GM21825 (cell line): ENCODE measurements at regions not wholly inside any gene's neighbourhood (a gene's known extent, or its start where the extent isn't known, plus 50 kb on each side); places are given as distances from the start of the nearest gene placed in this dataset.

Source experiments
- ATAC-seq: cut with Tn5 transposase; IDR thresholded peaks from one replicate; pipeline ENCODE4 v1.9.1; 2021; ENCODE audit warnings: mild to moderate bottlenecking, moderate library complexity; ENCODE audit not compliant: unreplicated experiment

DNA sequence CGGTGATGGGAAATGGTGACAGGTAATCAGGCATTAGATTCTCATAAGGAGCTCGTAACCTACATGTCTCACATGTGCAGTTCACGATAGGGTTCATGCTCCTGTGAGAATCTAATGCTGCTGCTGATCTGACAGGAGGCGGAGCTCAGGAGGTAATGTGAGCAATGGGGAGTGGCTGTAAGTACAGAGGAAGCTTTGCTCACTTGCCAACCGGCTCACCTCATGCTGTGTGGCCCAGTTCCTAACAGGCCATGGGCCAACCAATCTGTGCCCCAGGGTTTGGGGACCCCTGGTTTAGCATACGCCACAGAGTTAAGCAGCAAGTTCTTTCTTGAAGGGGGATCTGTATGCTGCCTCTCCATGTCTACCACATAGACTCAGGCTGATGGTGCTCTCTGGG is 133.1 kb downstream of the IQUB start:
- no peak for ATAC-seq

DNA sequence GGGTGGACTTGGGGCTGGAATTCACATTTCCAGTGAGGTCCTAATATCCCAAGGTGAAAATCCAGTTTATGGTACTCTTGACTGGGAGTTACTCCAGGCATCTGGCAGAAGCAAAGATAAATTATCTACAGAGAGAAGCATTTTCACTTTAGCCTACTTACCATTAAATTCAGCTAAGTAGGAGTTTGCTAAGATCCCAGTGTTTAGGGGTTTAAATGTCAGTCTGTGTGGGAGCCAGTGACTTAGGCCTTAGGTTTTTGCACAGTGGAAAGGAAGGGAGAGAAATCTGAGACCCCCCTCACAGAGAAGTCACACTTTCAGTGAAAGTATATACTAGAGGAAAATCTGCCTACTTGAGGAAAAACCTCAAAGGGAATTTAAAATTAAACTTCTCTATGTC is 134.2 kb downstream of the IQUB start:
- no peak for ATAC-seq

DNA sequence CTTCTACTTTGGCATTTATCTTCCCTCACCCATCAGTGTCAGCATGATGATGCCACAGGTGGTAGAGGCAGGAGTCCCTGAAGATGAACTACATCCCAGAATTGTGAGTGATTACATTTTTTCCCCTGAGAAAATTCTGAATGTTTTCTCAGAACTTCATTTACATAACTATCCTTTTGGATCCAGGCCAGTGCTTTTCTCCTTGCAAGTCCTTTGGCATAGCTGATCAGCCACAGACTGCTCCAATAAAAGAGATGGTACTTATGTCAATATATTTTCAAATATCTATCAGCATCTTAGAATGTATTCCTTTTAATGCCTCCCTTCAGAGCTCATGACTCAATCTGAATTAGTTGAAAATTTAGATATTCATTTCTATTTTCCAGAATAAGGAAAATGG is 135.5 kb downstream of the IQUB start:
- ATAC-seq: no peak

DNA sequence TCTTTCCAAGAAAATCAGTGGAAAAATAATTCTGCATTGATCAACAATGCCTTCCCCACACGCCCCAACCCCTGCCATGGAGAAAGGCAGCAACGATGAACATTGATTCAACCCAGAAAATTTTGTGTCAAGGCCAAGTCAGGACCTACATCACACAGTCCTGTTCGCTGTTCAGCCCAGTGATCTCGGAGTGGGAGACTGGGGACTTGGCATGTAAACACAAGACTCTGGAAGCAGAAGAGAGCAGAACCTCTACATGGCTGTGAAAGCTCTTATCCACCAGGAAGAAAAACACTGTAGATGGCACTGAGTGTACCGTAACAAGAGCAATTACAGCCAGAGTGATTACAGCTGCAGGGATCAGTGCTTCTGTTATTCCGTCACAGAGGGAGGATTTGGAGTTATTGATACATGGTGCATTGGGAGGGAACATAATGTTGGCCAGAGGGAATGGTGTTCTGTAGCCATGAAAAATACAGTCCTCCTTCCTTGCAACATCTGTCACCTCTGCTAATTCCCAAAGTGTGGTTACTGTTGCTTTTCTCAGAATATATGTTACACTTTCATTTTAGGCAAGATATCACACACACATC is 136.6 kb downstream of the IQUB start:
- ATAC-seq: no peak

DNA sequence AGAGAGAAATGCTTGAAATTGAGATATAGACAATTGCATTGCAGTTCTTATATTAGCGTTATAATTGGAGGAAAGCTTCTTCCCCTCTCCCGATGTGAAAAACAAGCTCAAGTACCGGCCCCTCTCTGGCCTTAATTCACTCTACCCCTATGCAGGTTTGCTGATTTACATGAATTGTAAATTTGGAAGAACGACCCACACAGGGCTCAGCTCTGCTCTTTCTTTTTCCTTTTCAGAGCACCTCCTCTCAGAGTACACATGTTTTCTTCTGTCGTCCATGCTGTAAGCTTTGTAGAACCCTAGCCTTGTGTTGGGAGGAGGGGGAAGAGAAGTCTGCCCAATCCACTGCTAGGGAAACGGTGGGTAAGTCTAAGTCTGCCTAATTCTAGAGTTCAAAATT is 140.8 kb downstream of the IQUB start:
- no peak for ATAC-seq

DNA sequence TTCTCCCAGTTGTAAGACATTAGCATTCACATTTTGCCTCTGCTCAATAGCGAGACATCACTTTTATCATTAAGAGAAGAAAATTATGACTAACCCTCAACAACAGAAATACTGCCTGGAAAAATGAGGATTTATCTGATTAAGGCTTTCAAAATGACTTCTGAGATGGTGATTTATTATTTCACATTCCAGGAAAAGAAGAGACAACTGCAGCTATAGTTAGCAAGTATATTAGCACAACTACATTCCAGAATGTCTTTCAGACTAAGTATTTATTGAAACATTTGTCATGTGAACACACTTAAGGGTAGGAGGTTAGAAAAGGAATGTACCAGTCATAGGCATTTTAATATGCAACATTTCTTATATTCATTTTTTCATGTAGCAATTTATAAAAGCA is 162.0 kb downstream of the IQUB start:
- ATAC-seq: no peak

DNA sequence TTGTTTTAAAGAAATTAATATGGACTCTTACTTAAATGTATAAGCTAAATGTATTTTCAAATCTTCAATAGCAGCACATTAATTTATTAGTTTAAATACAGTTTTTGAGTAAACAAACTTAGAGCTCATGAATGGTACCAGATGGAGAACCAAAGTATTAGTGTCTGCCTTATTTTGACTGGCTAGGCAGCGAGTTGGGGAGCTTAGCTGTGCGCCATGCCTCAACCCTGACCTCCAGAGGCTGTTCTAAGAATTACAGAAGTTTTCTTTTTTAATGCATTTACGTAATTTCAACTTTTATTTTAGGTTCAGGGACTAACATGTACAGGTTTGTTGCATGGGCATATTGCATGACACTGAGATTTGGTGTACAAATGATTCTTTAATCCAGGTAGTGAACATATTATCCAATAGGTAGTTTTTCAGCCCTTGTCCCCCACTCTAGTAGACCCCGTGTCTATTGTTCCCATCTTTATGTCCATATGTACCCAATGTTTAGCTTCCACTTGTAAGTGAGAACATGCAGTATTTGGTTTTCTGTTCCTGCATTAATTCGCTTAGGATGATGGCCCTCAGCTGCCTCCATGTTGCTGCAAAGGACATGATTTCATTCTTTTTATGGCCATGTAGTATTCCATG is 166.8 kb downstream of the IQUB start:
- ATAC-seq: peak; percentile 91

DNA sequence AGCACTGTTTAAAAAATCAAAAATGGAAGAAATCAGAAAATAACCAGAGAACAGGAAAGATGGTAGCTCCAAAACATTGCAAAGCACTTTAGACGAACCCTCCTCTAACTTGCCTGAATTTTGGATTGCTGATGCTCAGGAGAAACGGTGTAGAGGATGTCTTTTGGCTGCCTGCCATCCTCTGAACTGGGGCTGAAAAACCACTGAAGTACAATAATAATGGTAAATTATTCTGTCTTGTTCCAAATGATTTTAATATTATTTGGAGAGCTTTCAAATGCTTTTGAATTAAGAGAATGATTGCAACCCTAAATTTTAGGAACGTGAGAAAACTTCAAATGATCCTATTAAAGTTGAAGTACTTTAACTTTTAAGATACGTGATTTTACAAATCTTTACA is 167.3 kb upstream of the SLC13A1 start:
- no peak for ATAC-seq

DNA sequence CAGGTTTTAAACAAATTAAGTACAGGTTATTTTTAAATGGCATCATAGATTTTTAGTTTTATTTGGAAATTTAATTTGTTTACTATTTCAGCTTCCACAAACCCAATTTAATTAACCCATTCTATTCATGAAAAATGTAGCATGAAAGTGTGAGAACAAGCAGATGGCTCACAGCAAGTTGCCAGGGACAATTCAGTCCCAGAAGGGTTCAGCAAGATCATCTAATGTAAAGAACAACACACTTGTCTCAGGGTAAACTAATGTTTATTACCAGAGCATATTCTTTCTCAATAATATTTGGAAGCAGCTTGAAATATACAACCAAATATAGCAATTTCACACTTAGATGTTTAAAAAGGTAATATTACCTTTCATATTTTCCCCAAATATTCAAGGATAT is 166.9 kb upstream of the SLC13A1 start:
- ATAC-seq: no peak

DNA sequence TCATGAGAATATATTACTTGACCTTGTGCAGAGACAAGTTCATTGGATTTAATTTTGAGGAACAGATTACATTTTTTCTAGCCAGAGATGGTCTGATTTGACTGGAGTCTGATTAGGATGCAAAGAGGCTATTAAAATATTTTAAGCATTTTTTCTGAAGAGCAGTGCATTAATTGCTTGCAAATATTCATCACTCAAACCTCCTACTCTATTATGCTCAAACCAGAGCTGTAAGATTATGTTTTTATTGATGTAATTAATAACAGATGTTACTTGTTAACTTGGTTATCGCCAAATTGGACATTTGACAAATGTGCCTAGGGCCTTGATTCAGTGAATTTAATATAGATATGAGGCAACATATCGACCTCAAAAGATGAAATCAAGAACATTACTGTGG is 160.9 kb upstream of the SLC13A1 start:
- ATAC-seq: no peak

DNA sequence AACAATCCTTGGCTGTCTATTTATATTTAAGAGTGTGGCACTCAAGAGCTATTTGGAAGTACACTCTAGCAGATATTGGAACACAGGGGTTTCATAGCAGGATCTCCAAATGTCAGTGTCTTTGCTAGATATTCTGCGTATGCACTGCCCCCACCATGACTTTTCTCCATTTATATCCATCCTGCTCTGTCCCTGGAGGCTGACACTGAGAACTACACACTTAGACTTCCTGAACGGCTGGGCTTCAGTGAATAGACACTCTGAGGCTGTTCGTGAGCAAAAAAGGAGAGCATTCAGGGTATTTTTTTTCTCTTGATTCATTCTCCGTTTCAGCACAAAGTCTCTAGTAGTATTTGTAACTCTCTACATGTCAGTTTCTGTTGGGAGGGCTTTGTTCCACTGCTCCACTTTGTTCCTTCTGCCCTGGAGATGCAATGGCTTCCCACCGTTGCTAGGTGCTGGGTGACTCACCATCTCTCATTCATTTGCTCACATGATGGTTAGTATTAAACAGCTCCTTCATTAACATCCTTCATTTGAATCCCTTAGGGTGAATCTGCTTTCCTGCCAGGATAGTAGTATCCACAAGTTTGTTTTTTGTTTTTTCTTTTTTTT is 155.9 kb upstream of the SLC13A1 start:
- ATAC-seq: no peak

DNA sequence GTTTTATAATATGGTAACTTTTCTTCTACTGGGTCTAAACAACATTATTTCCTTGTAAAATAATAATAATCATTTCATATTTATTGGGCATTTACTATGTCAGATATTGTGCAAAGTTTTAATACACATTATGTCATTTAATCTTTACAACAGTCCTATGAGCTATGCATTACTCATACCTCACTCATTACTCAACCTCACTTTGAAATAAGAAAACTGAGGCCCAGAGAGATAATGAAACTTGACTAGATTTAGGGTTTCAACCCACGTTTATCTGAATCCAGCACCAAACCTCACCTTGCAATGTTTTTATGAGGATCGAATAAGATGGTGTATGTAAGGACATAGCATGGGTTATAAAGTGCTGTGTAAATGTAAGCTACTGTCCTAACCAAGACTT is 153.2 kb upstream of the SLC13A1 start:
- ATAC-seq: no peak

DNA sequence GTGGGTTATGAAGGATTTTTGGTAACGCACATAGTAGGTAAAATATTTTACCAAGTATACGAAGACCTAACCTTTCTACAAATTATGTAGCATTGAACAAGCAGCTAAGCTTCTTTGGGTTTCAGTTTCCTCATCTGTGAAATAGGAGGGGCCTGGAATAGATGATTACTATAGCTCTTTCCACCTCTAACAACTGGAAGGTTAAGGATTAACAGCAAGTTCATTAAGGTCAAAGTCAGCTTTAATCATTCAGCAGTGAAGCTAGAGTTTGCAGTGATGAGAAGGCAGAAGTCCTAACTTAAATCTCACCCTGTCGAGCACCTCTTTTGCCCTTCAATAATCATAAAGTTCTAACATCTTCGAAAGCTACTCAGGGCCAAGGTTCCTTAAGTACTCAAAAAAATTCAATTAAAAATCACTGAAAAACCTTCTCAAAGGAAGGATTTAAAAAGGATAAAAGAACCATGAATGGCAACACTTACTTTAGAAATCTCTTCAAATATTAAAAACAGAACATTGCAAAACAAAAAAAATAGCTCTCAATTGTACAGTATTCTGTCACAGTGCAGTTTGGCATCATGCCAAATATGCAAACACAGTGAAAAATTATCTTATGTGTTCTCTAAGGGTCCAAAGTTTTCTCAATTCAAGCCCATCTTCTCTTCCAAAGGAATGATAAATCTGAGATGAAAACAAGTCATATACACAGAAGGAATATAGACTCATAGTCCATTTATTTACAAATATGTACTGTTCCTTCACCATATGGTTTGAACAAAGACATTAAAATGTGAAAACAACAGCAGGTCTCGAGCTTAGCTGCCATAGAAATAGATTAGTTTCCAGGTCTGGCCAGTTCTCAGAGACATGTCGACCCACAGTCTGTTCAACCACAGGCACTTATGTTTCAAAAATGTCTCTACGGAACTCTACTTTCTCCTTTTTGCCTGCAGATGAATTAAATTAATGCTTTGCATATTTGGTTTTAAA is 152.0 kb upstream of the SLC13A1 start:
- no peak for ATAC-seq

DNA sequence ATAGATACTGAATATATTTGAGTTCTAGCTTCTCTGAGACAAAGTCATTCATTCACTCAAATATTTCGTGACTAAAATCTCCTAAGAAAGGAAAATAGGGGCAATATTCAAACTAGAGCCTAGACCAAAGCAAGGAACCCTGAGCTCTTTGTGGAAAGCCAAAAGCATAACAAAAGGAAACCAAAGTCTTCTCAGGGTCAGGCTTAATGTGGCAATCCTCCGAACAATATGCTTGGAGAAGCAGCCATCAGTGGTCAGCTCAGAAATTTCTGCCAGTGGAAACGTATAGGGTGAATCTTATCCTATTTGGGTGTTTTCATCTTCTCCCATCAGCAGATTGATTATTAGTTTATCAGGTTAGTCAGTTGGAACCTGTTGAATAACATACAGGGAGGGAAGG is 151.3 kb upstream of the SLC13A1 start:
- no peak for ATAC-seq

DNA sequence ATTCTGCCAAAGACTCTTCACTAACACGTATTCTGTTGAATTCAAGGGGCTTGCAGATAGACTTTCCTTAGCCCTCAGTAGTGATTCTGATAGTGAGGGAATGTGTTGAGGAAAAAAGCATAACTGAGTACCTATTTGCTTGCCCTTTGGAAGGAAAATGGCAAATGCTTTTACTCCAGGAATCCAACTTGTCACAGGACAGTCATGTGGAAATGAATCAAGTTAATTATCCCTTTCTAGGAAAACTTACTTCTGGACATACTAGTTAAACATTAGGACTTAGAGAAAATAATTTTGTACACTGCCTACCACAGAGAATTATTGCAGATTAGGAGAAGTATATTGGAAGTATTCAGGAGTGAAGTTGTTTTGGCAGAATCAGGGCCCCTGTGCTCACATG is 148.9 kb upstream of the SLC13A1 start:
- ATAC-seq: no peak

DNA sequence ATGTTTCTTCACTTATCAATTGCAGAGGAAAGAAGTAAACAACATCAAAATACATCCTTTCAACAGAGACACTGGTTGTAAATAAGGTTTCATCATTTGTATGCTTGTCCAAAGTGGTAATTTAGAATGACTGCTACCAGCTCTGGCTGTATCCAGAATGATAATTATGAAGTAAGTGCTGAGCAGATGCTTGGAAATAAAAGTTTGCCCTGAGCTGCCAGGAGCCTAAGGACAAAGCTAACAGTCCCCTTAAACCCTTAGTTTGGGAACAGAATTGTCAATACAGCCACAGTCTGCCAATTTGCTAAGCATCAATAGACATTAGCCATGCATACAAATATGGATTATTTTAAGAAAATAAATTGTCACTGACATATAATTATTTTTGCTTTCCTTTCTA is 147.0 kb upstream of the SLC13A1 start:
- no peak for ATAC-seq

DNA sequence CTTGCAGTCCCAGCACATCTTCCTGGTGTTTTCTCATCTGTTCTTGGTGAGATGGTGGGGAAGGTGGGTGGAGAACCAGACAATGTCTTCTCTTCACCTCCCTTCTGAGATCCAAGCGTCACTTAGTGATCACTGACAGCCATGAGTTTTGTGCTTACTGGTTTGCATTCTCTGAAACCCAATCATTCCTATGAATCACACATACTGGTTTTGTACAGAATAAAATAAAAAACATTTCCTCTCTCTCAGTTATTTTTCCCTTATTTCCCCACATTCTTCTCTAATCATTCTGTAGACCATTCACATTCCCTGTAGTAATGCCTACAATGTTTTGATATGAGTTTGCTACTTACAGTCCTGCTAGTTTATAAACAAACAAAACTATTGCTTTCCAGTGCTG is 143.8 kb upstream of the SLC13A1 start:
- ATAC-seq: no peak

DNA sequence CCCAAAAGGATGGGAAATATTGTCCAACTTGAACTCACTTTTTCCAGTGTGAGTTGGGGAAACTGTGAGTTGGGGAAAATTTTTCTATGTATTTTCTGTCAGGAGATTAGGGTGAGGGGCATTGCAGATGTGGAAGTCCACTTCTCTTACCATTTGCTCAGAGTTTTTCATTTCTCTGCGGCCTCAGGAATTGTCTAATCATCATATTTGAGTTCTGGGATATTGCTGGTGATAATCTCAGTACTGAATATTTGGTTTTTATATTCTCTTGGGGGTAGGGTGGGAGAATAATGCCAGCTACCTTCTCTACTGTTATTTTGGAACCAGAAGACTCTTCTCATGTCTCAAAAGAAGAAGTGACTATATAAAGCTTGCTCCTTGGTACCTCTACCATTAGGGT is 141.3 kb upstream of the SLC13A1 start:
- ATAC-seq: no peak

DNA sequence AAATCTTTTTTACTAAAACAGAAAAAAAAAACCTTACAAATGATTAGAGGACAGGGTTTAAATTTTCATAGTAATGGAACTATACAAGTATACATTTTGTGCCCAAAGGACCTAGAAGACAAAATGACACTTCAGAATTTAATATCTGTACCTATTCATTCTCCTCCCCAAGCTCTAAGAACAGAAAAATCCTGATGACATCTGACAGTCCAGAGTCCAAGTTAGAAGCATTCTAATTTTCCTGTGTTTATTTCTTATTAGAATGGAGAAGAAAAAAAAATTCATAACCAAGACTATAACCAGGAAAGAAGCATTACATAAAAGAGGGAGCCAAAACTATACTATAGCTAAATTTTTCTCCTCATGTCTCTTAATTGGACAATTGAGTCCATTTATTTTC is 138.9 kb upstream of the SLC13A1 start:
- no peak for ATAC-seq

DNA sequence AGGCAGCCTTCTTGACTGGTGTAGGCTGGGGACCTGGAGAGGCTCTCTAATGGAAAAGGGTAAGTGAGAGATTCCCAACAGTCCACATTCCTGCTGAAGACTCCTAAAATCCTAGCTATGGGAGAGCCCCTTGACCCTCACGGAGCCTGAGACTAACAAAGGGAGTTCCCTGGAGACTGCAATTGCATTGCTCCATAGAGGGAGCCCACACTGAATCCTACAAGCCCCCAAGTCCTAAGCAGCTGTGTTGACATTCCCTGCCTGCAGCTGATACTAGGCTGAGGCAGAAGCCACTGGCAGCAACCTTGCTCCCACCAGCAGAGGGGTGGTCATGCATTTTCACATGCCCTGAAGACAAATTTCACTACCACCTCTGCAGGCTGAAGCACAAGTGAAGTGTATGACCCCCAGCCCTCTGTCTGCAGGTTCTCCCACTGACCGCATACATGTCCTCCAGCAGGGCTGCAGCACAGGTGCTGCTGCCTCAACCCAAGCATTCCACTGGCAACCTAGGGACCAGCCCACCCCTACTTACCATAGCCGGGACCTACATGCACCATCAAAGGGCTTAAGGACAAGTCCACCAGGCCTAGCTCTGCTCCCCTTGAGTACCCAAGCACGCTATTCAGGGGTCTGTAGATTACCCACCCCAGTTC is 130.3 kb upstream of the SLC13A1 start:
- ATAC-seq: no peak

DNA sequence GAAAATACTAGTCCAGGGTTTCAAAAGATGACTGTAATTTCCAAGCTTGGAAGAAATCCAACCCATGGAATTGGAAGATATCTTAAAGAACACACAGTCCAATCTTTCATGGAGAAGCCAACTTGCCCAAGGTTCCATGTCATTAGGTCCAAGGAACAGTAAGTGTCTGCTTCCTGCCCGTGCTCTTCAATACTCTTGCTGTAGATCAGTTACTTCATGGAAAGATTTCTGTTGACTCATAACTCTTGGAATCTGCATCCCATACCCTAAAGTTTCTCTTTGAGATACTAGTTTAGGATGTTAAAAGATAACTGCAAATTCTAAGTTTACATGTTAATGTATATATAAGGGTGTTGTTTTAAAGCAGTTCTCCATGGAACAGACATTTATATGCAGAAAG is 127.9 kb upstream of the SLC13A1 start:
- ATAC-seq: no peak
